Mesendoderm (in vitro differentiated cells): ENCODE measurements at regions not wholly inside any gene's neighbourhood (a gene's known extent, or its start where the extent isn't known, plus 50 kb on each side); places are given as distances from the start of the nearest gene placed in this dataset.

Source experiments
- DNase-seq: peaks from one replicate; pipeline ENCODE4 v3.0.0; 2013
- H2AK5ac ChIP-seq: 2 replicates; pipeline ENCODE4 v1.6.1; 2013; ENCODE audit warnings: low read length, inconsistent platforms
- H2BK120ac ChIP-seq: 2 replicates; pipeline ENCODE4 v1.6.1; 2013; ENCODE audit warnings: low read depth, mild to moderate bottlenecking, low read length, moderate library complexity, mixed read lengths
- H2BK15ac ChIP-seq: replicated peaks from 2 replicates; pipeline ENCODE4 v1.6.1; 2013; ENCODE audit warnings: low read depth, mild to moderate bottlenecking, moderate library complexity
- H2BK5ac ChIP-seq: 2 replicates; pipeline ENCODE4 v1.6.1; 2013; ENCODE audit warnings: low read length, inconsistent platforms
- H3K18ac ChIP-seq: 2 replicates; pipeline ENCODE4 v1.6.1; 2013; ENCODE audit warnings: mild to moderate bottlenecking, low read length, mixed read lengths
- H3K23ac ChIP-seq: one replicate; pipeline ENCODE4 v1.6.1; 2013; ENCODE audit warnings: low read length
- H3K27ac ChIP-seq: 2 replicates; pipeline ENCODE4 v1.5.1; 2013; ENCODE audit warnings: low read depth, mild to moderate bottlenecking, inconsistent platforms, low read length, moderate library complexity
- H3K27me3 ChIP-seq: 2 replicates; pipeline ENCODE4 v1.6.1; 2013; ENCODE audit warnings: low read length, control low read depth, mild to moderate bottlenecking, inconsistent platforms; ENCODE audit not compliant: insufficient read depth, poor library complexity
- H3K36me3 ChIP-seq: 2 replicates; pipeline ENCODE4 v1.6.1; 2013; ENCODE audit warnings: low read length, inconsistent platforms; ENCODE audit not compliant: control insufficient read depth, insufficient read depth
- H3K4ac ChIP-seq: one replicate; pipeline ENCODE4 v1.6.1; 2013; ENCODE audit warnings: low read depth, mild to moderate bottlenecking, low read length, moderate library complexity
- H3K4me1 ChIP-seq: 2 replicates; pipeline ENCODE4 v1.6.1; 2013; ENCODE audit warnings: low read depth, low read length, inconsistent platforms; ENCODE audit not compliant: control insufficient read depth
- H3K4me2 ChIP-seq: 2 replicates; pipeline ENCODE4 v1.6.1; 2013; ENCODE audit warnings: low read length
- H3K4me3 ChIP-seq: 2 replicates; pipeline ENCODE4 v1.5.1; 2013; ENCODE audit warnings: mild to moderate bottlenecking, low read length
- H3K56ac ChIP-seq: one replicate; pipeline ENCODE4 v1.6.1; 2013; ENCODE audit warnings: low read length
- H3K79me1 ChIP-seq: 2 replicates; pipeline ENCODE4 v1.6.1; 2013; ENCODE audit warnings: low read length, inconsistent platforms
- H3K79me2 ChIP-seq: 2 replicates; pipeline ENCODE4 v1.6.1; 2013; ENCODE audit warnings: mild to moderate bottlenecking, low read length; ENCODE audit not compliant: control insufficient read depth, insufficient read depth
- H3K9ac ChIP-seq: 2 replicates; pipeline ENCODE4 v1.6.1; 2013; ENCODE audit warnings: low read length, inconsistent platforms
- H4K5ac ChIP-seq: one replicate; pipeline ENCODE4 v1.6.1; 2013; ENCODE audit warnings: low read length
- H4K8ac ChIP-seq: one replicate; pipeline ENCODE4 v1.6.1; 2013; ENCODE audit warnings: low read depth, mild to moderate bottlenecking, control low read depth, low read length, moderate library complexity
- WGBS: extraction: QIAGEN DNeasy Blood & Tissue Kit; methylation state at CpG from one replicate; pipeline ENCODE4 v1.1.7; 2013; ENCODE audit warnings: low lambda C conversion rate, missing lambda C conversion rate; ENCODE audit not compliant: insufficient coverage; ENCODE audit errors: extremely low coverage; 5-methylcytosine and 5-hydroxymethylcytosine counted together

- Histone ChIP-seq H3K79me2 (no peaks in the 10 kb centered on the region), H2BK15ac (no peak overlapping the region), H3K36me3 (no peaks in the 10 kb centered on the region), H2AK5ac (no peak overlapping the region), H2BK120ac (no peak overlapping the region), H3K18ac (no peak overlapping the region), H3K4me3 (no peak overlapping the region), H3K4ac (no peak overlapping the region), H3K4me1 (no peaks in the 10 kb centered on the region), H4K5ac (no peak overlapping the region), H3K23ac (no peak overlapping the region), H3K27me3 (no peaks in the 10 kb centered on the region), H3K27ac (no peak overlapping the region), H4K8ac (no peak overlapping the region), H3K79me1 (no peaks in the 10 kb centered on the region), H3K56ac (no peak overlapping the region), H3K9ac (no peak overlapping the region), H3K4me2 (no peak overlapping the region), H2BK5ac (no peak overlapping the region)
- no CpG with 5 or more reads among the region's 1 CpG for whole genome bisulfite sequencing
- DNase-seq: no peak
Measured at GRCh38 chr5:121008041-121008440, 543.9 kb downstream of the PRR16 start.

- no peak overlapping the region for H3K4me2 ChIP-seq
- H3K56ac ChIP-seq: no peak overlapping the region
- H3K4ac ChIP-seq: no peak overlapping the region
- no peak overlapping the region for H3K4me3 ChIP-seq
- no peak overlapping the region for H3K23ac ChIP-seq
- H3K9ac ChIP-seq: no peak overlapping the region
- no peaks in the 10 kb centered on the region for H3K79me1 ChIP-seq
- no peak overlapping the region for H2BK120ac ChIP-seq
- no peak overlapping the region for H4K8ac ChIP-seq
- no peak overlapping the region for H2AK5ac ChIP-seq
- no peaks in the 10 kb centered on the region for H3K36me3 ChIP-seq
- H3K4me1 ChIP-seq: no peaks in the 10 kb centered on the region
- no peak for DNase-seq
- no peak overlapping the region for H2BK5ac ChIP-seq
- H3K27ac ChIP-seq: no peak overlapping the region
- no peak overlapping the region for H3K18ac ChIP-seq
- H3K79me2 ChIP-seq: no peaks in the 10 kb centered on the region
- H2BK15ac ChIP-seq: no peak overlapping the region
- H3K27me3 ChIP-seq: no peaks in the 10 kb centered on the region
- no peak overlapping the region for H4K5ac ChIP-seq
Measured at GRCh38 chr5:121009058-121009457, 545.0 kb downstream of the PRR16 start.

GRCh38 chr5:121018004-121018403 is 553.9 kb downstream of the PRR16 start:
- Histone ChIP-seq H3K4me1 (no peaks in the 10 kb centered on the region), H3K79me1 (no peaks in the 10 kb centered on the region), H2BK5ac (no peak overlapping the region), H3K56ac (no peak overlapping the region), H4K8ac (no peak overlapping the region), H4K5ac (no peak overlapping the region), H2BK120ac (no peak overlapping the region), H3K18ac (no peak overlapping the region), H3K36me3 (no peaks in the 10 kb centered on the region), H3K4ac (no peak overlapping the region), H2AK5ac (no peak overlapping the region), H2BK15ac (no peak overlapping the region), H3K27me3 (no peaks in the 10 kb centered on the region), H3K9ac (no peak overlapping the region), H3K4me2 (no peak overlapping the region), H3K23ac (no peak overlapping the region), H3K79me2 (no peaks in the 10 kb centered on the region), H3K4me3 (no peak overlapping the region), H3K27ac (no peak overlapping the region)
- no peak for DNase-seq
- WGBS: no CpG with 5 or more reads among the region's 5 CpGs

- H3K4me2 ChIP-seq: no peak overlapping the region
Measured at GRCh38 chr5:121019106-121019505, 555.0 kb downstream of the PRR16 start.

GRCh38 chr5:121019734-121020133 is 555.6 kb downstream of the PRR16 start:
- Histone ChIP-seq H3K4me3 (no peak overlapping the region), H3K79me1 (no peaks in the 10 kb centered on the region), H2BK5ac (no peak overlapping the region), H2BK15ac (no peak overlapping the region), H3K18ac (no peak overlapping the region), H3K27ac (no peak overlapping the region), H3K4me1 (no peaks in the 10 kb centered on the region), H2BK120ac (no peak overlapping the region), H3K56ac (no peak overlapping the region), H2AK5ac (no peak overlapping the region), H3K36me3 (no peaks in the 10 kb centered on the region), H4K8ac (no peak overlapping the region), H3K27me3 (no peaks in the 10 kb centered on the region), H3K9ac (no peak overlapping the region), H3K4ac (no peak overlapping the region), H4K5ac (no peak overlapping the region), H3K4me2 (no peak overlapping the region), H3K23ac (no peak overlapping the region), H3K79me2 (no peaks in the 10 kb centered on the region)
- DNase-seq: no peak
- no CpG with 5 or more reads among the region's 2 CpGs for WGBS

More at GRCh38 chr5:121019106-121019505, 555.0 kb downstream of the PRR16 start:
- H2BK15ac ChIP-seq: no peak overlapping the region
- H3K23ac ChIP-seq: no peak overlapping the region
- H3K36me3 ChIP-seq: no peaks in the 10 kb centered on the region
- H3K4me1 ChIP-seq: no peaks in the 10 kb centered on the region
- DNase-seq: peak; percentile 15
- H3K79me2 ChIP-seq: no peaks in the 10 kb centered on the region
- no peak overlapping the region for H3K27ac ChIP-seq
- no peak overlapping the region for H3K18ac ChIP-seq
- H3K79me1 ChIP-seq: no peaks in the 10 kb centered on the region
- H2BK5ac ChIP-seq: no peak overlapping the region
- no peak overlapping the region for H2AK5ac ChIP-seq
- no peak overlapping the region for H3K4me3 ChIP-seq
- H3K4ac ChIP-seq: no peak overlapping the region
- no peak overlapping the region for H3K9ac ChIP-seq
- no peaks in the 10 kb centered on the region for H3K27me3 ChIP-seq
- H2BK120ac ChIP-seq: no peak overlapping the region
- H4K8ac ChIP-seq: no peak overlapping the region
- H4K5ac ChIP-seq: no peak overlapping the region
- H3K56ac ChIP-seq: no peak overlapping the region

GRCh38 chr5:121021681-121022080 is 557.6 kb downstream of the PRR16 start:
- no CpG with 5 or more reads among the region's 5 CpGs for WGBS
- no peak overlapping the region for H2BK15ac ChIP-seq
- no peak overlapping the region for H3K56ac ChIP-seq
- no peaks in the 10 kb centered on the region for H3K36me3 ChIP-seq
- H3K9ac ChIP-seq: no peak overlapping the region
- H3K23ac ChIP-seq: no peak overlapping the region
- H2BK5ac ChIP-seq: no peak overlapping the region
- H3K4me1 ChIP-seq: no peaks in the 10 kb centered on the region
- no peak overlapping the region for H2BK120ac ChIP-seq
- H3K4me3 ChIP-seq: no peak overlapping the region
- H2AK5ac ChIP-seq: no peak overlapping the region
- H3K79me1 ChIP-seq: no peaks in the 10 kb centered on the region
- H3K27me3 ChIP-seq: no peaks in the 10 kb centered on the region
- H3K18ac ChIP-seq: no peak overlapping the region
- no peak overlapping the region for H3K4me2 ChIP-seq
- H4K5ac ChIP-seq: no peak overlapping the region
- no peak overlapping the region for H3K27ac ChIP-seq
- DNase-seq: no peak
- no peak overlapping the region for H3K4ac ChIP-seq
- H3K79me2 ChIP-seq: no peaks in the 10 kb centered on the region
- no peak overlapping the region for H4K8ac ChIP-seq
